COLO668 (cell line): ENCODE measurements at regions not wholly inside any gene's neighbourhood (a gene's known extent, or its start where the extent isn't known, plus 50 kb on each side); places are given as distances from the start of the nearest gene placed in this dataset.
"Not testable (repeated sequence)": the region's sequence is repeated elsewhere in the genome, so short reads cannot be mapped to it uniquely, and the experiment has no call there.

Source experiments
- DNase-seq: peaks from one replicate; lab custom pipeline; 2025; ENCODE audit not compliant: unreplicated experiment; lab: John Stamatoyannopoulos, UW

DNA sequence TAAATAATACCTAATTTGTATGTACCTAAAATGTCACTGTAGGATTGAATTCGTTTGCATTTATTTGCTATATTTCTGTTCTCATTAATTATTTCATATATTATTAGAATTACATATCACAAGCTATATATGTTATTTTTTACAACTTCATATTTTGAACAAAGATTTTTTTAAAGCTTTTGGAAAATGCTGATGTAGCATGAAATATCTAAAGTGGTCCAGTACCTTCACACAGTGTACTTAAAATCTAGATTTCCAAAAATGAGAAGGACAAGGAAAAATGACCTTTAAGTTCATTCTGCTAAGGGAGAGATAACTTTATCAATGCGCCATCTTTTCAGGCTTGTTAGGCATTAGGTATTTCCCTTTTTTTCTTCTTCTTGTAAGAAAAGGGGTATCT lies 71.8 kb downstream of the LARP7 start:
- no peak for DNase-seq

DNA sequence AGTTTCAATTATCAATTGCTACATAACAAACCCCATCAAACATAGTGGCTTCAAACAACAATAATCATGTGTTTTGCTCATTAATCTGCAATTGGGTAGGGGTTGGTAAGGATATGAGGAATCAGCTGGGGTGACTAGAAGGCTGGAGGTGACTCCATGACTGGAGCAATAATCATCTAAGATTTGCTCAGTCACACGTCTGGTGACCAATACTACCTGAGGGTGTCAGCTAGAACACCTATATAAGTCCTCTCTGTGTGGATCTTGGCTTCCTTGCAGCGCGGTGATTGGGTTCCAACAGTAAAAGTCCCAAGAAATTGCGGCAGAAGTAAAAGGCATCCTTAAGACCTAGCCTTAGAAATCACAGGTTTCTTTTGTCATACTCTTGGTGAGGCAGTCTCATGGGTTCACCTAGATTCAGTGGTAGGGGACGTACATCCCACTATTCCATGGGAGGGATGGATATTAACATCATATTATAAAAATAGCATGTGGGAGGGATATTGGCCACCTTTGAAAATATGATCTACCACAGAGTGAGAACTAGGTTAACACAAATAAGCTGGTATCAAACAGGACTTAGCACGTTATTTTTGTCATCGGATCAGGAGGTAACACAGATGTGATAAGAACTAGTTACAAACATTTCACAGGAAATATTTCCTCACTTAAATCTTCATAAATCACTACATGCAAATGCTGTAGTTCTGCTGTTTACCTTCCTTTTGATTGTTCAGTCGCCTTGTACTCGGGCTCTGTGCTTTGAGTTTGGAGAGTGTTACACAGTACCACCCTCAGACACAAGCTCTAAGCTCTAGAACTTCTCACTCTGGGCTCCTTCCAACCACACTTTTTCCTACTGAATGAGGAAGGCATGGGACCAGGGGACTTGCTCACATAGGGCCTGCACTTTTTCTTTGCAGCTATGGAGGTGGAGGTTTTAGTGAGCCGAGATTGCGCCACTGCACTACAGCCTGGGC lies 78.3 kb downstream of the LARP7 start:
- DNase-seq = no peak

GRCh38 chr4:112717856-112718255 lies 80.9 kb downstream of the LARP7 start:
- DNase-seq = no peak

GRCh38 chr4:112721627-112722026 lies 84.7 kb downstream of the LARP7 start:
- DNase-seq = no peak

DNA sequence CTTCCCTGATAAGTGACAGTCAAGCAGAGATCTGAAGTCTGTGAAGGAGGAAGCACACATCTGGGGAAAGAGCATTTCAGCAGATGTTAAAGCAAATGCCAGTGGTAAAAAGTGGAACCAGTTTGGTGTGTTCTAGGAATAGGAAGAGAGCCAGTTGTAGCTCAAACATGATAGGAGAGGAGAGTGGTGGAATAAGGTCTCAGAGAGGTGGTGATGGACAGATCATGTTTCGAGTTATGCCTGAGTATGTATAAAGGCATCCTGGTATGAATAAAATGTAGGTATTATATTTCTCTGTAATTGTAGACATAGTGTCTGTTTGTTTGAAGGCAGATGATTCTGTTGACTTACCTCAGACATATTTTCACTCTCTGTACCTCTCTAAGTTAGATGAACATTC lies 89.1 kb downstream of the LARP7 start:
- no peak for DNase-seq

DNA sequence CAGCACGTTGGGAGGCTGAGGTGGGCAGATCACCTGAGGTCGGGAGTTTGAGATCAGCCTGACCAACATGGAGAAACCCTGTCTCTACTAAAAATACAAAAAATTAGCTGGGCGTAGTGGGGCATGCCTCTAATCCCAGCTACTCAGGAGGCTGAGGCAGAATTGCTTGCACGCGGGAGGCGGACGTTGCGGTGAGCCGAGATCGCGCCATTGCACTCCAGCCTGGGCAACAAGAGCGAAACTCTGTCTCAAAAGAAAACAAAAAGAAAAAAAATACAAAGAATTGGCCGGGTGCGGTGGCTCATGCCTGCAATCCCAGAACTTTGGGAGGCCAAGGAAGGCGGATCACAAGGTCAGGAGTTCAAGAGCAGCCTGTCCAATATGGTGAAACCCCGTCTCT lies 90.8 kb downstream of the LARP7 start:
- not testable (repeated sequence) for DNase-seq

DNA sequence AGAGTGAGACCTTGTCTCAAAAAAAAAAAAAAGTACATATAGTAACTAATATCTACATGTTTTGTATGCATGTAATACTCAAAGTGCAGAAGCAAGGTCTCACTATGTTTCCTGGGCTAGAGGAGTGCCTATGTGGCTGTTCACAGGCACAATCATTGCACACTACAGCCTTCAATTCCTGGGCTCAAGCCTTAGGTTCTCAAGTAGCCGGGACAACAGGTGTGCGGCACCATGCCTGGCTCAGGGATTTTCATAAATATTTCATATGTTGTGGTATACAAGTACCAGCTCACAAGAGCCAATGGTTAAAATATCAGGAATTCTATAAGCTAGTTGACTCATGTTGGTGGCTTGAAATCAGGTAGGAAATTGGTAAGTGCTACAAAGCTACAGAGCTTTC lies 94.8 kb downstream of the LARP7 start:
- DNase-seq = no peak

- no peak for DNase-seq
Measured at GRCh38 chr4:112732142-112732541, 95.2 kb downstream of the LARP7 start.

GRCh38 chr4:112735474-112735951 lies 98.6 kb downstream of the LARP7 start:
- no peak for DNase-seq

GRCh38 chr4:112736718-112737135 lies 99.8 kb downstream of the LARP7 start:
- no peak for DNase-seq

DNA sequence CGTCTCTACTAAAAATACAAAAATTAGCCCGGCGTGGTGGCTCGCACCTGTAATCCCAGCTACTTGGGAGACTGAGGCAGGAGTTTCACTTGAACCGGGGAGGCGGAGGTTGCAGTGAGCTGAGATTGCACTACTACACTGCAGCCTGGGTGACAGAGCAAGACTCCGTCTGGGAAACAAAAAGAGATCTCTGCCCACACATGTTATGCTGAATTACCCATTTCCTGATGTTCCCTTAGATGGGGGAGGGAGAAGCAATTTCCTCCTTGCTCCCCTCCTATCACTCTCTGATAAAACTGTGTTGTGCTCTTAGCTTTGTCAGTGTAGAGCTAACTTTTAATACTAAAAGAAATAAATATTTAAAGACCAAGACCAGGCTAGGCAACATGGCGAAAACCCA lies 102.5 kb downstream of the LARP7 start:
- DNase-seq = no peak

DNA sequence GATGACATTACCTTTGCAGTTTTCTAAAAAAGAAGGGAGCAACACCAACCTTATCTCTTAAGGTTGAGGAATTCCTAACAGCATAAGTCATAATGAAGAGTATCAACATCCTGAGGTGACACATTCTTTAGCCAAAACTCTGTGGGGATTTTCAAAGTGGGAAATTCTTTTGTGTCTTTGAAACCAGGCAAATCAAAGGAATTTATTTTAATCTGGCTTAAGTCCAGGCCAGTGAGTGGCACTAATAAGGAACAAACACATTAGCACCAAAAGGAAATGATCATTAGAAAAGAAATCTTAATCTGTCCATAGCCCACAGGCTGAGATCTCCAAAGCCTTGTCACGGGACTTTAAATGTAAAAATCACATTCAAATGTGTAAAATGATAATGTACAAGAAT lies 110.1 kb downstream of the LARP7 start:
- DNase-seq = no peak

- DNase-seq = no peak
Measured at GRCh38 chr4:112748352-112748878, 111.5 kb downstream of the LARP7 start.

DNA sequence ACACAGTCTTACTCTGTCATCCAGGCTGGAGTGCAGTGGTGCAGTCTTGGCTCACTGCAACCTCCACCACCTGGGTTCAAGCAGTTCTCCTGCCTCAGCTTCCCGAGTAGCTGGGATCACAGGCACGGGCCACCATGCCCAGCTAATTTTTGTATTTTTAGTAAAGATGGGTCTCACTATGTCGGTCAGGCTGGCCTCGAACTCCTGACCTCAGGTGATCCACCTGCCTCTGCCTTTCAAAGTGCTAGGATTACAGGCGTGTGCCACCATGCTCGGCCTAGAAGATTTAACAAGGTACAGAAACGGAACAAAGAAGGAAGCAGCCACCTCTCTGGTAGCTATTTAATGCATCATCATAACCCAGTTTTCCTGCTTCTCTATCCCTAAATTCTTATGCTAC lies 113.8 kb downstream of the LARP7 start:
- DNase-seq = not testable (repeated sequence)

DNA sequence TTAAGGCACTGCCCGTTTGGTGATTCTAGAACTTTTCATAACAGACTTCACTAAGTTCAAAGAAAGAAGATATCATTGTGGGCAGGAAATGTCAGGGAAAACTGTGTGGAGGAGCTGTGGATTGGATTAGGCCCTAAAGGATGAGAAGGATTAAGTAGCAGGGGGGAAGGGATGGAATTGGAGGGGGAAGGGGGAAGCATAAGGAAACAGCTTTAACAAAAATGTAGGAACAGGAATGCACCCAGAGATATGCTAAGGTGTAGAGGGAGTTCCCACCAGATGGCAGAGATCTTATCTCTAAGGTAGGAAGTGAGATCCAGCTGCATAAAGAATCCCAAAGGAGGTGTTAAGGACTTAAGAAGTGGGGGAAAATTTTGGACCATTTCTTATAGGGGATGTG lies 114.5 kb downstream of the LARP7 start:
- no peak for DNase-seq

- DNase-seq = no peak
Measured at GRCh38 chr4:112752061-112752460, 115.1 kb downstream of the LARP7 start.

DNA sequence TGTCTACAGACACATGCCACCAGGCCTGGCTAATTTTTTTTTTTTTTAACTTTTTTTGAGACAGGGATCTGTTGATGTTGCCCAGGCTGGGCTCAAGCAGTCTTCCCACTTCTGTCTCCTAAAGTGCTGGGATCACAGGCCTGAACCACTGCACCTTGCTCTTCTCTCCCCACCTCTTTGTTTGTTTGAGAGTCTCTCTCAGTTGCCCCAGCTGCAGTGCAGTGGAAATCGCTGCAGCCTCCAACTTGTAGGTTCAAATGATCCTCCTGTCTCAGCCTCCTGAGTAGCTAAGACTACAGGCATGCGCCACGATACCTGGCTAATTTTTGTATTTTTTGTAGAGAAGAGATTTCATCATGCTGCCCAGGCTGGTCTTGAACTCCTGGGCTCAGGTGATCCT lies 115.6 kb downstream of the LARP7 start:
- no peak for DNase-seq

DNA sequence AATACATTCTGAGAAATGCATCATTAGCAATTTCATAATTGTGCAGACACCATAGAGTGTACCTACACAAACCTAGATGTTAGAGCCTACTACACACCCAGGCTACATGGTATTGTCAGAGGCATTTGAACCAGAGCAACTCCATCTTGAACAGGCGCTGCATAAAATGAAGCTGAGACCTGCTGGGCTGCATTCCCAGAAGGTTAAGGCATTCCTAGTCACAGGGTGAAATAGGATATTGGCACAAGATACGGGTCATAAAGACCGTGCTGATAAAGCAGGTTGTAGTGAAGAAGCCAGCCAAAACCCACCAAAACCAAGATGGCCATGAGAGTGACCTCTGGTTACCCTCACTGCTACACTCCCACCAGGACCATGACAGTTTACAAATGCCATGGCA lies 116.4 kb downstream of the LARP7 start:
- no peak for DNase-seq

DNA sequence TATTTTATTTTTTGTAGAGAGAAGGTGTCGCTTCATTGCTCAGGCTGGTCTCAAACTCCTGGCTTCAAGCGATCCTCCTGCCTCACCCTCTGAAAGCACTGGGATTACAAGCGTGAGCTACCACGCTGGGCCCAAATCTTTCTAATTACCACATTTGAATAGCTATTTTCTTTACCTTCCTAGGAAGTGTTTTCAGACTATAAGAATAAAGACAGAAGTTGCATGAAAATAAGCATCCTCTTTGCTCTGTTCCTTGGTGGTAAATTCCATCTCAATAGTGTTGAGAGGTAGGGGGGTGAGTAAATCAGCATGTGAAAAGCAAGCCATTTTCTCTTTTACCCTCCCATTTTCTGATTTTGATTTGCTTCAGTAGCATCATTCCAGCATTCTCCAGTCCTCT lies 122.4 kb downstream of the LARP7 start:
- no peak for DNase-seq

- no peak for DNase-seq
Measured at GRCh38 chr4:112765317-112765974, 128.5 kb downstream of the LARP7 start.

DNA sequence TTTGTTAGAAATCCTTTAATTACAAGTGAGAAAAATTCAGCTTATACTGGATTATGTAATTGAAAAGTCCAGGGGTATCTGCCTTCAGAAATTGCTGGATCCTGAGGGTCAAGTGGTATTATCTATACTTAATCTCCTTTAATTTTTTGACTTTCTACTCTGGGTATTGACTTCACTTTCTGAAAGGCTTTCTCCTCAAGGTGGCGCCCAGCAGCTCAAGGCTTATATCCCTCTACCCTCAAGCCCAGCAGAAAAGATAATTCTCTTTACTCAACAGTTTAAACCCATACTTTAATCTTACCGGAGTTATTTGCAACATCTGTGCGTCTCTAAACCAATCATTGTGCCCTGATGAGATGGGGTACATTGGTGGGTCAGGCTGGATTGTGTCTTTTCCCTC lies 129.5 kb downstream of the LARP7 start:
- peak; percentile 13 for DNase-seq

GRCh38 chr4:112767386-112767785 lies 130.4 kb downstream of the LARP7 start:
- no peak for DNase-seq
